C4-2B (cell line): ENCODE measurements at regions not wholly inside any gene's neighbourhood (a gene's known extent, or its start where the extent isn't known, plus 50 kb on each side); places are given as distances from the start of the nearest gene placed in this dataset.

ENCODE experiments used
- H3K27ac ChIP-seq: fragments of 450-650 bp; 2 replicates; pipeline ENCODE4 v1.5.1; 2017
- CTCF ChIP-seq: fragments of 450-650 bp; conservative IDR thresholded peaks from 2 replicates; pipeline ENCODE4 v1.5.1; 2017; ENCODE audit warnings: mild to moderate bottlenecking
- ZFX ChIP-seq: fragments of 450-650 bp; IDR thresholded peaks from 2 replicates; pipeline ENCODE4 v1.6.1; 2017

- no peak for TF ChIP-seq CTCF
- no peak for TF ChIP-seq ZFX
- peak overlapping the region; percentile 51; the same call in 1 of the 2 replicates for H3K27ac ChIP-seq
Measured at GRCh38 chr5:167320019-167320418, 971.4 kb upstream of the WWC1 start.

GRCh38 chr5:167332309-167332708 is 959.1 kb upstream of the WWC1 start:
- no peak for TF ChIP-seq CTCF
- TF ChIP-seq ZFX = no peak
- no peak overlapping the region for H3K27ac ChIP-seq

GRCh38 chr5:167336161-167336560 is 955.3 kb upstream of the WWC1 start:
- no peak for TF ChIP-seq CTCF
- no peak for TF ChIP-seq ZFX
- no peak overlapping the region for H3K27ac ChIP-seq

- TF ChIP-seq ZFX = no peak
- no peak for TF ChIP-seq CTCF
- H3K27ac ChIP-seq = no peak overlapping the region
Measured at GRCh38 chr5:167339205-167339604, 952.2 kb upstream of the WWC1 start.

- TF ChIP-seq ZFX = no peak
- peak overlapping the region; percentile 36 for H3K27ac ChIP-seq
Measured at GRCh38 chr5:167346461-167346860, 945.0 kb upstream of the WWC1 start.

- TF ChIP-seq ZFX (no peak), CTCF (no peak)
- H3K27ac ChIP-seq = no peak overlapping the region
Measured at GRCh38 chr5:167348251-167348926, 943.1 kb upstream of the WWC1 start.

GRCh38 chr5:167348980-167349379 is 942.5 kb upstream of the WWC1 start:
- no peak overlapping the region for H3K27ac ChIP-seq
- TF ChIP-seq ZFX (no peak), CTCF (no peak)

GRCh38 chr5:167351316-167351715 is 940.1 kb upstream of the WWC1 start:
- TF ChIP-seq ZFX (no peak), CTCF (no peak)
- no peak overlapping the region for H3K27ac ChIP-seq
